Germinal center (tissue), 1 donor: ENCODE measurements at regions not wholly inside any gene's neighbourhood (a gene's known extent, or its start where the extent isn't known, plus 50 kb on each side); places are given as distances from the start of the nearest gene placed in this dataset.
"Not testable (repeated sequence)": the region's sequence is repeated elsewhere in the genome, so short reads cannot be mapped to it uniquely, and the experiment has no call there.

Source experiments
- DNase-seq: peaks from one replicate; pipeline ENCODE4 v3.0.0; 2012; ENCODE audit warnings: mixed read lengths, low spot score

DNA sequence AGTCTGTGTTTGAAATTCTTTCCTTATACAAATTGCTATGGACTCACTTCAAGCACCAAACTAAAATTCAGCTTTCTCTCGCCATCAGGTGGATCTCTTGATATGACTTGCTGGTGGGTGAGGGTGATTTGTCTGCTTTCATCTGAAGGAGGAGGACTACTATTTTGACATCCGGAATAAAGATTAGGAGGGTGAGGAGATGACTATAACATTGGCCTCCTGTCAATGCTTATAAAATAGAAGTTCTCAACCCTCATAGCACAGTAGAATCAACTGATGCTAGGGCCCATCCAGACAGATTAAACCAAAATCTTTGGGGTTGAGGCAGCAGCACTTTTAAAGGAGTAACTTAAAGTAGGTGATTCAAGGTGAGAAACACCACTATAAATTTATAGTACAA, 120.4 kb upstream of the DNAJC10 start:
- DNase-seq = no peak

DNA sequence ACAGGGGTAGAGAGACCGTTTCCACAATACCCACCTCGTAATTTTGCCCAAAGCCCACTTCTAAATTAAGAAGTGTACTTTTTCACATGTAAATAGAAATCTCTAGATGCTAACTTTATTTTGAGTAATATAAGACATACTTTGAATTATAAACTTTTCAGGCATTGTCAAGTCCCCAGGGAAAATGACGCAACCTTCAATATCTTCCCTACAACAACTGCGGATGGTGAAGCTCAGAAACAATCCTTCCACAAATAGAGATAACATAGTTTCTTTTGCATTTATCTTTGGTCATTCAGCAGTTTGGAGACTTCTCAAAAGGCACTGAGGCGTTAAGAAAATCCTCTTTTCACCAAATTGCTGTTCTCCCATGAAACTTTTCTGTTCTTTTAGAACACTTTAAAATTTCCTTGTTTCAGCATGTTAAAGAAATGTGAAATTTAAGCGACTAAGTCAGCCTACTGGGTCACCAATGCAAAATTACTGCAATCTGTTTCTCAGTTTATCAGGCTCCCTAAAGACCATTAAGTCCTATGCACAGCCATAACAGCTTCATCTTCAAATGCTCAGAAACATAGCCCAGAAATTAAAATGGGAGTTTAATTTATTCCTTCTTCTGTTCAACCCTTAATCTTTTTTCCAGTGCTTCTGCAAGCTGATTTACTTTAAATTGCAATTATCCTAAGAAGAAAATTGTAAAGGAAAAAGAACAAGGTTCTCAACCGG, 118.3 kb upstream of the DNAJC10 start:
- no peak for DNase-seq

DNA sequence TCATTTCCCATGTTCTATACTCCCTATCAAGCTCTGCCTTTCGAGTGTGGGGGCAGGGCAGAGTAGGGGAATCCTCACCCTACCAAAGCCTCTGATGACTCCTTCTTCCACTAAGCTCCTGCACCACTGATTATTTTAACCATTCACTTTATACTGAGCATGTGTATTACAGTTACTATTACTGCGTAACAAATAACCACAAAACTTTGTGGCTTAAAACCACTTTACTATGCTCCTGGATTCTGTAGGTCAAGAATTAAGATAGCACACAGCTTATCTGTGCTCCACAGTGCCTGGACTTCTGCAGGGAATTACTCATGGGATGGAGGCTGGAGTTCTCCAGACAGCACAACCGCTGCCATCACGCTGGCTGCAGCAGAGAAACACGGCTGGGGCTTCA, 117.4 kb upstream of the DNAJC10 start:
- DNase-seq = no peak

DNA sequence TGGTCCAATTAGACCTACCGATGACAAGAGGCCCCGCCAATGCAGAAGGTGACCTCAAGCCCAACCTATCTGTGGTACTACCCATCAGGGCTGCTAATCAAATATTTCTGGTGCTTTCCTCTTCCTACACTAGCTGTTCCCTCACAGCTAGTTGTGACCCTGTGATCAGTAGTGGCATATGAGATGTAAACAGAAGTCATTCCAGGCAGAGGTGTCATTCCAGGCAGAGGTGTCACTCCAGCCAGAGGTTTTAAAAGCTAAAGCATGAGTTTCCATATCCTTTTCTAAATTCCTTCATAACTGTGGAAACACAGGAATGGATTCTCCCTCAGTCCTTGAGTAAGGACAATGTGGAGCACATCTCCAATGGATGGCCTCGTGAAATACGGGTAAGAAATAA, 110.9 kb upstream of the DNAJC10 start:
- no peak for DNase-seq

DNA sequence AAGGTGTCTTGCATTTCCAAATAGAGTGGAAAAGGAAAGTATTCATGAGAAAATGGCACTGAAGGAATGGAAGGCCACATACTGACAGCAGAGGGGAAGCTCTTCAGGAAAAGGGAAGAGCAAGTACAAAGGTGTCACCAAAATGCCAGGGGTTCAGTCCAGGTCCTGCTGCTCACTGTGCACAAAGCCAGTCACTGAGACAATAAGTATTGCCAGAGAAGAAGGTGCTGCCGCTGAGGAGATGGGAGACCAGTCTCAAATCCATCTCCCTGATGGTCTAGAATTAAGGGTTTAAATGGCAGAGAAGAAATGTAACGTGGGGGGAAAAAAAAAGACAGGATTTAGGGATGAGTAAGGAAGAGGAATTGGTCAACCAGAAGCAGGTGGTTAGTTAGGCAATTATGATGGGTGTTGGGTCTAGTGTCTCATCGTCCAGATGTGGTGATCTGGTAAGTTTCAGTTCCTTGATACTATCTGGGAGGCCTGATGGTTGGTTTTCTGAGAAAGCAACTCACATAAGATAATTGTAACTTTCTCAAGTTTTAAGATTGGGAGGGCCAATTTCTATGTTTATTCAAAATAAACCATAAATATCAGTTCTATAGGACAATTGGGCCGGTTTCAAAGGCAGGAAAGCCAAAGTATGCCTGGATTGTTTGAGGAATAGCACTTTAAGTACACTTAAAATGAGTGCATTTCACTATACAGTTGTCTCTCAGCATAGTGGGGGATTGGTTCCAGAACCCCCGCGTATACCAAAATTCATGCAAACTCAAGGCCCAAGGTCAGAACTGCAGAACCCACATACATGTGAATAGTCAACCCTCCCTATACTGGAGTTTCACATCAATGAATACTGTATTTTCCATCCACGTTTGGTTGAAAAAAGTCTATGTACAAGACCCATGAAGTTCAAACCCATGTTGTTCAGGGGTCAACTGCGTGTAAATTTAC, 109.1 kb upstream of the DNAJC10 start:
- no peak for DNase-seq

DNA sequence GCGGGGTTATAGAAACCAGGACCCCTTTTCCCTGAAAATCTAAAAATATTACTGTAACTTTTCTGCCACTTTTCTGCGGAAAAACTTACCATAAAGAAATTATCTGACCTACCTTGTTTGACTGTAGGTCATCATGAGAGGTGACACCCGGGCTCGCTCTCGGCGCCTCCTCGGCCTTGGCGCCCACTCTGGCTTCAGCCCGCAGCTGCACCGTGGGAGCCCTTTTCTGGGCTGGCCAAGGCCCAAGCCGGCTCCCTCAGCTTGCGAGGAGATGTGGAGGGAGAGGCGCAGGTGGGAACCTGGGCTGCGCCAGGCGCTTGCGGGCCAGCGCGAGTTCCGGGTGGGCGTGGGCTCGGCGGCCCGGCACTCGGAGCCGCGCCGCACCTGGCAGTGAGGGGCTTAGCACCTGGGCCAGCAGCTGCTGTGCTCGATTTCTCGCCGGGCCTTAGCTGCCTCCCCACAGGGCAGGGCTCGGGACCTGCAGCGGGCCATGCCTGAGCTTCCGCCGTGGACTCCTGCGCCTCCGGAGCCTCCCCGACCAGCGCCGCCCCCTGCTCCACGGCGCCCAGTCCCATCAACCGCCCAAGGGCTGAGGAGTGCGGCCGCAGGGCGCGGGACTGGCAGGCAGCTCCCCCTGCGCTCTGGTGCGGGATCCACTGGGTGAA, 107.7 kb upstream of the DNAJC10 start:
- DNase-seq = no peak

DNA sequence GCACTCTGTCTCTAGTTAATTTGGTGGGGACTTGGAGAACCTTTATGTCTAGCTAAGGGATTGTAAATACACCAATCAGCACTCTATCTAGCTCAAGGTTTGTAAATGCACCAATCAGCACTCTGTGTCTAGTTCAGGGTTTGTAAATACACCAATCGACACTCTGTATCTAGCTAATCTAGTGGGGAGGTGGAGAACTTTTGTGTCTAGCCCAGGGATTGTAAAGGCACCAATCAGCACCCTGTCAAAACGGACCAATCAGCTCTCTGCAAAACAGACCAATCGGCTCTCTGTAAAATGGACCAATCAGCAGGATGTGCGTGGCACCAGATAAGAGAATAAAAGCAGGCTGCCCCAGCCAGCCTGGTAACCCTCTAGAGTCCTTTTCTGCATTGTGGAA, 107.1 kb upstream of the DNAJC10 start:
- DNase-seq = not testable (repeated sequence)

DNA sequence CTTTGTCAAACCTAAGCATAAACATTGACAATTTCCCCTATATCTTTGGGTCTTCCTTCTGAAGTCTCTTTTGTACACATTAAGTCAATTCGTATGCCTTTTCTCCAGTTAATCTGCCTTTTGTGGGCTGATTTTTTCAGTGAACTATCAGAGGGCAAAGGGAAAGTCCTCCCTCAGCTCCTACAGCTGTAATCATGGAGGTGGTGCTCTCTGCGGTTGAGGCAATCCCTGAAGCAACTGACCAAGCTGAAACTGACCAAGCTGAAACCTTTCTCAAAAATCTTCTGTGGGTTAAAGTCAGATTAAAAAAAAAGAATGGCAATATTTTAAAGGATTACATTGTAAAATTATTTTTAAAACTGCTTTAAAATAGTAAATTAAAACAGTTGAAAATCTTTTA, 105.8 kb upstream of the DNAJC10 start:
- no peak for DNase-seq

DNA sequence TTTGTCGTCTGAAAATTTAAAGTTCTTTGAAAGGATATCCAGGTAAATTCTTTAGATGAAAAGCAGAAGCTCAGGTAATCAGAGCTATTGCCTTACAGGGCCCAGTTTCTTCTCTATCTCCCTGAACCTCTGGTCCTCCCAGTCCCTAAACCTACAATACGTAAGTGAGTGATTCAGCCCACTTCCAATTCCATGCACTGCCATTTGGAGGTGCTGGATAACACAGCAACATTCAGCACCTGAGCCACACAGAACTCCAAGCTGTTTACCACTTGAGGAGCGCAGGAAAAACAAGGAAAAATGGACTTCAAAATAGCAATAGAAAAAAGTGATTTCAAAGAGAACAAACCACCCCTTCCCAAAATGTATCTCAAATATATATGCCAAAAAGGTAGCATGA, 105.0 kb upstream of the DNAJC10 start:
- no peak for DNase-seq

DNA sequence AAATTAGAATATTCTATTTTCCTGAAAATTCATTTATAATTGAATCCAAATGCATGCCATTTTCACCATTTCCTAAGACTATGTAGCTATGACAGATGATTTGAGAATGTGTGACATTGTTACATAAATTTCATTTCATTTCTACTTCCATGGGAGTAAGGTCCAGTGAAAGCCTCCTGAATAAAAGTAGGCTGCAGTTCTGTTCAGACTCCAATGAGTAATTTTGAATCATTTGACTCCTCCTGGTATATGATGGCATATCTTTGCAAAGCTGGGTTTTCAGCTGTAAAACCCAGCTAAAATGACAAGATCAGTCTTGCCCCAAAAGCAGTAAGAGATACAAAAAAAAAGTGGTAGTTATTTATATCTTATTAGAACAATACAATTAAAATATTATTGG, 101.0 kb upstream of the DNAJC10 start:
- no peak for DNase-seq

DNA sequence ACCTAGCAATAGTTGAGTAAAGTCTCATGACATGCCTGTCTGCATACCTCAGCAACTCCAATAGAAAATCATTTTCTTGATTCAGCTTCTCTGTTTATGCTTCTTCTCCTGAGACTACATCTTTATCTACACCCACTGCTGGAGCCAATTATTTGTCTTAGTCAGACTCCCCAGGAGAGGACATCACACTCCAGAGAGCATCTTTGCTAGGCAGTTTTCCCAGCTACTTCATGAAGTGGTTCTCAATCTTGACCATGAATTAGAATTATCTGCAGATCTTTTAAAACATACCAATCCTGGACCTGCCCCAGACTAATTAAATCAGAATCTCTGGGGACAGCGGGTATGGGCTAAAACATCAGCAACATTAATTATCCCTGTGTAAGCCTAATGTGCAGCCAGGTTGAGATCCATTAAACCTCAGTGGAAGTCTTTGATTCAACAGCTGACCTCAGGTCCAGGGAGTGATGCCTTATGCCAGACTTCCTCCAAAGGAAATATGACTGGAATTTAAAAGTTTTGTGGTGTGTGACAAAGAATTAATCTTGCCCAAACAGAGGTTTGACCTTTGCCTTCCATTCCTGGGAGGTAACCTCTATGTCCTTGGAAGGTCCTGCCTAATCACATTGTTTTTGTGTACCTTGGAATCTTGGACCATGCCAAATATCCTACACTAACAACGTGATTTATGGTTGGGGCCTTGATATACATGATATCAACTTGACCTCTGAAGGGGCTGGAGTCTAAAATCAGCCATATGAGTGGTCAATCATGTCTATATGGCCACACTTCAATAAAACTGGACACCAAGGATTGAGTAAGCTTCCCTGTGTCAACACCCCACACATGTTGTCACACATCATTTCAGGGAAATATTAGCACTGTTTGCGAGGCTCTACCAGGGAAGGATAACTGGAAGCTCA, 99.3 kb upstream of the DNAJC10 start:
- DNase-seq = no peak

DNA sequence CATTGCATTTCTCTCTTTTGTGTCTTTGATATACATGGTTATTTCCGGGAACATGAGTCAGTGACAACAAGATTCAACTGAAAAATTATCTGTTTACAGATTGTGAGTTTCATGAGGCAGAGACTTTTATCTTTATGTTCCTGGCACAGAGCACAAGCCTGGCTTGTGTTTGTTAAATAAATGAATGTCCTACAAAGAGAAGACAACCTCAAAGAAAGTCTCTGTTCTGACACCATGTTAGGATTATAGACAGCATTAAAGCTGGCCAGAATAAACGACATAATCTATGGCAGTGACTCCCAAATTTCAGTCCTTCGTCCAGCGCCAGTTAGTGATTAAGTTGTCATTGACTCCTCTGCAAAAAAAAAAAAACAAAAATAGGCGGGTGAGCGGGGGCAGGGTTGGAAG, 97.4 kb upstream of the DNAJC10 start:
- DNase-seq = no peak

DNA sequence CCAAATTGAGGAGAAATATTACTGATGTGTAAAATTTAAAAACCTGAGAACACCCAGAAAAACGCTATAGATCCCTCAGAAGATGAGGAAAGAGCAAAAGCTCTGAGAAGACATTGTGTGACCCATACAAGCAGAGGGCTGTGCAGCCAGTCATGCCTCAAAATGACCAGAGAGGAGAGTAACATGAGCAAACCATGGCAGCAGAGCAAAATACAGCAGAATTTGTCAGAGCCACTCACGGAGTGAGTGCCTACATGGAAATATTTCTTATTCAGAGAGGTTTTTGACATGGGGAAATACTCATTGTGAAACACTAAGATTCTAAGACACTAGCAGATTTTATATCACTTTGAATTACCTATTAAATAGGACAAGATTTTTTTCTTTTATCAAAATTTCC, 96.8 kb upstream of the DNAJC10 start:
- DNase-seq = no peak

DNA sequence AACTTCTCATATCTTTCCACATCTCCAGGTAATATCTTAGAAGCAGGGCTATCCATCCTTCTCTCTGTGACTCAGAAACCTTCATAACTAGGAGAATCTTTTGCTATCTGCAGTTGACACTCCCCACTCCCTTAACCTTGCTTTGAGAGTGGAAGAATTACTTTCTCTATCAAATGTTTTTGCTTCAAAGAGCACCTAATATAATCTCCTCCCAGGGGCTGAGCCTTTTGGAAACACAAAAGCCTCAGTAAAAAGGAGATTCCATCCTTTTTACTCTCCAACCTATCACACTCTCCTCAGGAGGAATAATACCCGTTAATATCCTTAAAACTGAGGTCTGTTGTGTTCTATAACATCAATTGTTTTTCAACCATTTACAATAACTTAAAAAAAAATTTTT, 94.9 kb upstream of the DNAJC10 start:
- DNase-seq = no peak

DNA sequence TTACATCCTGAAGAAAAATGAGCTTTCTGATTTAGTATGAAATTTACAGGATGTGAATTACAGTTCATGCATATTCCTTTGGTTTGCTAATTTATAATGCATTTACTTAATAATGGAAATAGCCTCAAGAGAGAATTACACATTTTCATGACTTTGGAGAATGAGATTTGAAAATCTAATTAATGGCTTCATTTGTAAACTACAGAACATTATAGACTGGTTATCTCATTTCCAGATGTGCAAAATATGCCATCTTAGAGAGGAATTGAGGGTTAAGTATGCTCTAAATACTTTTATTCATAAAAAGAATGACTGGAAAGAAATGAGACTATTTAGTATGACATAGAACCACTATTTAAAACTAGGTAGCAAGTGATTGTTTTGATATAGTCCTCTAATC, 94.2 kb upstream of the DNAJC10 start:
- DNase-seq = no peak

DNA sequence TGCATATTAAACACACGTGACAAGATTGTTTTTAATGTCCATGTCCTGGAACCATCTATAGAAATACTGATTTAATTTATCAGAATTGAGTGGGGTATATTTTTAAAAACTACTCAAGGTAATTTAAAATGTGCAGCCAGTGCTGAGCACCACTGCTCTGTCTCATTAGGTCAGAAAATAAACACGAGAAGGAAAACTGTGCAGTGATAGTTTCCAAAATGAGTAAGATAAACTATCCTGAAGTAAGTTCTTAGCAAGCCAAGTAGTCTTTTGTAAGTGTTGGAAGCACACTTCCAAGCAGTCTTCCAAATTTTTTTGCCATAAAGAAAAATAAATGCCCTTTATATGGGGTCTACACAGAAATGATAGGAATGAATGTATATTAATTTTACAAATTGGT, 93.8 kb upstream of the DNAJC10 start:
- no peak for DNase-seq

DNA sequence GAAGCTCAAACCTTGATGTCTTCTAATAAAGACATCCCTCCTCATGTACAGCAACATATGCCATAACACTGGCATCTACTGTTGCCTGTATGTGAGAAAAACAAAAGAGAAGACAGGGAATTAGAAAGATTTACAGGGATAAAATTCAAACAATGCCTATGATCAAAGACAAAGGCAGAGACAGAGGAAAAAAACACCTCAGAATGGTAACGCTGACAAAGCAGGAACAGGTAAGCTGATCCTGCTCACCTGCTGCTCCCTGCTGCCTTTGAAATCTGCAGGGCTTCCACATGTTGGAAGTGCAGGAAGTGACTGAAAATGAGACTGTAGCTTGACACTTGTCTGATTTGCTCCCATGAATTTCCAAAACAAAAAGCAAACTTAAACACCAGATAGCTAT, 90.2 kb upstream of the DNAJC10 start:
- DNase-seq = no peak

DNA sequence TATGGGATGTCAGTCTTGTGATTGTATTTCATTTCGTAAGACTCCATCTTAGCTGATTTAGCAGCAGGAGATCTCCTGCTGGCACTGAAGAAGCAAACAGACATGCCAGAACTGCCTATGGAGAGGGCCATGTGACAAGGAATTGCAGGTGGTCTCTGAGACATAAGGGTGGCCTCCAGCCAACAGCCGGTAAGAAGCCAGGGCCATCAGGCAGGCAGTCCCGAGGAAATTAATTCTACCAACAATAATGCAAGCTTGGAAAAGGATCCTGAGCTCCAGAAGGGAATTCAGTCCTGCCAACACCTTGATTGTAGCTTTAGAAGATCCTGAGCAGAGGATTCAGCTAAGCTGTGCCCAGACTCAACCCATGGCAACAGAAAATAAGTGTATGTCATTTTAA, 87.1 kb upstream of the DNAJC10 start:
- DNase-seq = no peak

DNA sequence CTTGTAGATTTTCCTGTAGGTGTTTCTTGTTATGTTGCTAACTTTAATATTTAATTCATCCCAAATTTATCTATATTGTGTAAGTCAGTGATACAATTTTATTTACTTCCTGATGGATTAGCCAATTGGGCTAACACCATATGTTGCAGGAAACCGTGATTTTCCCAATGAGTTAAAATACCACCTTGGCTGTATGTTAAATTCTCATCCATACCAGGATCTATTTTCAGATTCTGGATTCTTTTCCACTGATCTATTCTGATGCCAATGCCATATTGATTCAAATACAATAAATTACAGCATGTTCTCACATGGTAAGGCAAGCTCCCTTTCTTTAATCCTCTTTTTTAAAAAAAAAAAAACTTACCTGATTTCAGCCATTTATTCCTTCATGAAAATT, 85.8 kb upstream of the DNAJC10 start:
- DNase-seq = no peak

DNA sequence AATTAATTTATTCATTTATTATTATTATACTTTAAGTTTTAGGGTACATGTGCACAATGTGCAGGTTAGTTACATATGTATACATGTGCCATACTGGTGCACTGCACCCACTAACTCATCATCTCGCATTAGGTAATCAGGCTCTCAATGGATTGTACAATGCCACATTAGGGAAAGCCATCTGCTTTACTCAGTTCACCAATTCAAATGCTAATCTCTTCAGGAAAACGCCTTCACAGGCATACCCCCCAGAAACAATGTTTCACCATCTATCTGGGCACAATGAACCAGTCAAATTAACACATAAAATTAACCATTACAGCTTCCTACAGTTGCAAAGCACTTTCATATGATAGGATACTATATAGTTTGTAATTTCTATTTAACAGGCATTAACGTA, 84.8 kb upstream of the DNAJC10 start:
- no peak for DNase-seq

DNA sequence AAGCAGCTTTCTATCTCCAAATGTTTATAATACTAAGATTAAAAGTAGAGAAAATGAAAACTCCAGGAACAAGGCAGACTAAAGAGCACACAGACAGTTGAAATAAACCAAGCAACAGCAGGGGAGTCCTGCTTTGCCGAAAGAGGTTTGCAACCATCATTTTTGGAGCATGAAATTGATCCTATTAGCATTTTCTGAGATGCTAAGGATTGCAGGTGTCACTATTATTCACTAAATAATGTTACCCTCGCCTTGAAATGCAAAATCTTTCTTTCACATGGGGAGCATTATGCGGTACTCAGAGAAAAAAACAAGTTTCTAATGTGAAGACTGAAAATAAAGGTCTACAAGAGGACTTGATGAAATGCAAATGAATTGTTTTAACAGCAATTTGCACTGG, 81.7 kb upstream of the DNAJC10 start:
- no peak for DNase-seq

DNA sequence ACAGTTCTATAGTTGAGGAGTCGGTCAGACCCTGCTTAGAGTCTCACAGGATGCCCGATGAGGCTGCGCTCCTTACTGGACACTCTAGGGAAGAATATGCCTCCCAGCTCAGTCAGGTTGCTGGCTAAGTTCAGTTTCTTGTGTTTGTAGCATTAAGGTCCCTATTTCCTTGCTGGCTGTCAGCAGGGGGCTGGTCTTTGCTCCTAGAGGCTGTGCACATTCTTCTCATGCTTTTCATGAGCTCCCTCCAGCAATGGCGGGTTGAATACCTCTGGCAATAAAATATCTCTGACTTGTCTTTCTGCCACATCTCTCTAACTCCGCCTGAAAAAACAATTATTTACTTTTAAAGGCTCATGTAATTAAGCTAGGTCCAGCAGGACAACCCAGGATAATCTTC, 79.4 kb upstream of the DNAJC10 start:
- no peak for DNase-seq
